HCT116 (cell line): ENCODE measurements at regions not wholly inside any gene's neighbourhood (a gene's known extent, or its start where the extent isn't known, plus 50 kb on each side); places are given as distances from the start of the nearest gene placed in this dataset.

ENCODE experiments used
- CEBPB ChIP-seq: IDR thresholded peaks from 2 replicates; pipeline ENCODE4 v1.6.1; 2012; ENCODE audit warnings: low read depth
- POLR2A ChIP-seq: IDR thresholded peaks from 2 replicates; pipeline ENCODE4 v1.7.0; 2011; ENCODE audit warnings: borderline replicate concordance; ENCODE audit not compliant: insufficient read depth, insufficient read length; ENCODE audit errors: extremely low read depth
- POLR2AphosphoS5 ChIP-seq: IDR thresholded peaks from 2 replicates; pipeline ENCODE4 v1.6.1; 2011; ENCODE audit warnings: mild to moderate bottlenecking, low read depth, low read length, moderate library complexity
- TF ChIP-seq, protein P1 (sequence below): IDR thresholded peaks from 2 replicates; pipeline ENCODE4 v1.6.1; 2011; ENCODE audit warnings: mild to moderate bottlenecking, low read length, moderate library complexity; ENCODE audit not compliant: insufficient replicate concordance; ENCODE audit errors: extremely low read depth
- TF ChIP-seq, protein P2 (sequence below), 3 experiments: fragments of 200-600 bp in 1 of 3; sonication (generic) in 1 of 3; IDR thresholded peaks in 2 of 3; conservative IDR thresholded peaks in 1 of 3; 2 replicates each; pipeline ENCODE4 v1.5.1; 2012 to 2017; ENCODE audit warnings: low read depth in 2 of 3, low read length in 2 of 3, antibody characterized with exemption in 1 of 3, borderline replicate concordance in 1 of 3, control low read depth in 1 of 3, mild to moderate bottlenecking in 1 of 3, mixed read lengths in 1 of 3, mixed run types in 1 of 3, moderate library complexity in 1 of 3; ENCODE audit not compliant: insufficient read depth in 1 of 3

DNA sequence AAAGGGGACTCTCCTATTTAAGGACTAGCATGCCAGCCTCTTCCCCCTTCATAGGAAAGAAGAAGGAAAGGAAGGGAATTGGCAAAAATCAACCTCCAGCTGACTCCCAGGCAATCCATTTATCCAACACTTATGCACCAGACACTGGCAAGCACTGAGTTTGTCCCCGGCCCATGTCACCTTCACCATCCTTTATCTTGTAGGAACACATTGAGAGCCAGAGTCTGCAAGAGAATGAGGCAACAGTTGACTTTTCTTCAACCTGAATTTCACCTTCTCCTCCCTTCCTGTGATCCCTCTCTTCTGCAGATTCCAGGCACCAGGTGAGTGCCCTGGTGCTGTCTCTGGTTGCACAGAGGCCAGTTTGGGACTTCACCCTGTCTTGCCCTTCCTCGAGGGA lies 264.3 kb upstream of the ECI2 start:
- no peak for TF ChIP-seq POLR2AphosphoS5
- TF ChIP-seq, protein P1, sequence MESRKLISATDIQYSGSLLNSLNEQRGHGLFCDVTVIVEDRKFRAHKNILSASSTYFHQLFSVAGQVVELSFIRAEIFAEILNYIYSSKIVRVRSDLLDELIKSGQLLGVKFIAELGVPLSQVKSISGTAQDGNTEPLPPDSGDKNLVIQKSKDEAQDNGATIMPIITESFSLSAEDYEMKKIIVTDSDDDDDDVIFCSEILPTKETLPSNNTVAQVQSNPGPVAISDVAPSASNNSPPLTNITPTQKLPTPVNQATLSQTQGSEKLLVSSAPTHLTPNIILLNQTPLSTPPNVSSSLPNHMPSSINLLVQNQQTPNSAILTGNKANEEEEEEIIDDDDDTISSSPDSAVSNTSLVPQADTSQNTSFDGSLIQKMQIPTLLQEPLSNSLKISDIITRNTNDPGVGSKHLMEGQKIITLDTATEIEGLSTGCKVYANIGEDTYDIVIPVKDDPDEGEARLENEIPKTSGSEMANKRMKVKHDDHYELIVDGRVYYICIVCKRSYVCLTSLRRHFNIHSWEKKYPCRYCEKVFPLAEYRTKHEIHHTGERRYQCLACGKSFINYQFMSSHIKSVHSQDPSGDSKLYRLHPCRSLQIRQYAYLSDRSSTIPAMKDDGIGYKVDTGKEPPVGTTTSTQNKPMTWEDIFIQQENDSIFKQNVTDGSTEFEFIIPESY, result no peak
- TF ChIP-seq, protein P2, sequence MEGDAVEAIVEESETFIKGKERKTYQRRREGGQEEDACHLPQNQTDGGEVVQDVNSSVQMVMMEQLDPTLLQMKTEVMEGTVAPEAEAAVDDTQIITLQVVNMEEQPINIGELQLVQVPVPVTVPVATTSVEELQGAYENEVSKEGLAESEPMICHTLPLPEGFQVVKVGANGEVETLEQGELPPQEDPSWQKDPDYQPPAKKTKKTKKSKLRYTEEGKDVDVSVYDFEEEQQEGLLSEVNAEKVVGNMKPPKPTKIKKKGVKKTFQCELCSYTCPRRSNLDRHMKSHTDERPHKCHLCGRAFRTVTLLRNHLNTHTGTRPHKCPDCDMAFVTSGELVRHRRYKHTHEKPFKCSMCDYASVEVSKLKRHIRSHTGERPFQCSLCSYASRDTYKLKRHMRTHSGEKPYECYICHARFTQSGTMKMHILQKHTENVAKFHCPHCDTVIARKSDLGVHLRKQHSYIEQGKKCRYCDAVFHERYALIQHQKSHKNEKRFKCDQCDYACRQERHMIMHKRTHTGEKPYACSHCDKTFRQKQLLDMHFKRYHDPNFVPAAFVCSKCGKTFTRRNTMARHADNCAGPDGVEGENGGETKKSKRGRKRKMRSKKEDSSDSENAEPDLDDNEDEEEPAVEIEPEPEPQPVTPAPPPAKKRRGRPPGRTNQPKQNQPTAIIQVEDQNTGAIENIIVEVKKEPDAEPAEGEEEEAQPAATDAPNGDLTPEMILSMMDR (IDR thresholded peaks at IDR 0.05 in 2 of 3, conservative IDR thresholded peaks at IDR 0.05 in 1 of 3; ENCODE audit: borderline replicate concordance in 1 of 3, insufficient read depth in 1 of 3, low read depth in 2 of 3, low read length in 2 of 3), result no peak
- no peak for TF ChIP-seq POLR2A
- no peak for TF ChIP-seq CEBPB
